Retinal pigment epithelial cell (primary cell): ENCODE measurements at regions not wholly inside any gene's neighbourhood (a gene's known extent, or its start where the extent isn't known, plus 50 kb on each side); places are given as distances from the start of the nearest gene placed in this dataset.

Experiments used
- DNase-seq: peaks from one replicate; pipeline ENCODE4 v3.0.0-alpha.2; 2010; ENCODE audit warnings: low read depth
- H3K4me3 ChIP-seq: 2 replicates; pipeline ENCODE4 v1.5.1; 2011; ENCODE audit warnings: mild to moderate bottlenecking, low read length, control low read depth, moderate library complexity
- TF ChIP-seq, protein P1 (sequence below): conservative IDR thresholded peaks from 2 replicates; pipeline ENCODE4 v1.5.1; 2011; ENCODE audit warnings: low read depth, low read length, control low read depth, inconsistent platforms

DNA sequence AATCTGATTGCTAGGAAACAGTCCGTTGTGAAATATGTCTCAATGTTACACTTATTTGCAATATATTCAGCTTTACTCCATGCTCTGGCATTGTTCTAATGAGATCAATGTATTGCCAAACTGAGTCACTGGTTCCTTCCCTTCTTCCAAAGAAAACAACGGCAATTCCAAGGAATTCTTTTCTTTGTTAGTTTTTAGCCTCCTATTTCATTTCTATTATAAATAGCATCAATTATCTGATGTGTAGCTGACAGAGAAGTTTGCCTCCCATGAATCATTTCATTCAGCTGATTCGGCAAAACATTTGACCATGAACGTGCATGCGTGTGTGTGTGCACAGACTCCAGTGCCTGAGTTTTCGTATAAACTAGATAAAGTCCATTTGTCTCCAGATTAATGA, 346.8 kb downstream of the ETS1 start:
- DNase-seq, result no peak
- TF ChIP-seq, protein P1, sequence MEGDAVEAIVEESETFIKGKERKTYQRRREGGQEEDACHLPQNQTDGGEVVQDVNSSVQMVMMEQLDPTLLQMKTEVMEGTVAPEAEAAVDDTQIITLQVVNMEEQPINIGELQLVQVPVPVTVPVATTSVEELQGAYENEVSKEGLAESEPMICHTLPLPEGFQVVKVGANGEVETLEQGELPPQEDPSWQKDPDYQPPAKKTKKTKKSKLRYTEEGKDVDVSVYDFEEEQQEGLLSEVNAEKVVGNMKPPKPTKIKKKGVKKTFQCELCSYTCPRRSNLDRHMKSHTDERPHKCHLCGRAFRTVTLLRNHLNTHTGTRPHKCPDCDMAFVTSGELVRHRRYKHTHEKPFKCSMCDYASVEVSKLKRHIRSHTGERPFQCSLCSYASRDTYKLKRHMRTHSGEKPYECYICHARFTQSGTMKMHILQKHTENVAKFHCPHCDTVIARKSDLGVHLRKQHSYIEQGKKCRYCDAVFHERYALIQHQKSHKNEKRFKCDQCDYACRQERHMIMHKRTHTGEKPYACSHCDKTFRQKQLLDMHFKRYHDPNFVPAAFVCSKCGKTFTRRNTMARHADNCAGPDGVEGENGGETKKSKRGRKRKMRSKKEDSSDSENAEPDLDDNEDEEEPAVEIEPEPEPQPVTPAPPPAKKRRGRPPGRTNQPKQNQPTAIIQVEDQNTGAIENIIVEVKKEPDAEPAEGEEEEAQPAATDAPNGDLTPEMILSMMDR, result no peak
- no peak overlapping the region for H3K4me3 ChIP-seq

DNA sequence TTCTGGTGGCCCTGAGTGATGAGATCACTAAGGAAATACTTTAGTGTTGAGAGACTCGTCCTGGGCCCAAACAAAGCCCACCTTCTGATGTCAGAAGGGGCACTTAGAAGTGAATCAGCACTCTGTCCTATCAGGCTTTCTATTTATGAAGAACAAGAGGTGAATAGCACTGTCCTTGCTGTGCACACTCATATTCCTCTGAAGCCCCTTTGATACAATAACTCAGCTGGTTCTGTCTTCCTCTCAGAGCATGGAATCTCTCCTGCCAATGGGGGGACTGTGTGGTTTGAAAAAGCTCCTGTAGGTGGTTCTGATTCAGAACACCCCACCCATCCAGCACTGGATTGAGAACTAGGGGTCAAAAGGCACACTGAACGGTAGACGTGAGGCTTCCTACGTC, 348.1 kb downstream of the ETS1 start:
- no peak overlapping the region for H3K4me3 ChIP-seq
- TF ChIP-seq, protein P1, result no peak
- DNase-seq, result no peak

DNA sequence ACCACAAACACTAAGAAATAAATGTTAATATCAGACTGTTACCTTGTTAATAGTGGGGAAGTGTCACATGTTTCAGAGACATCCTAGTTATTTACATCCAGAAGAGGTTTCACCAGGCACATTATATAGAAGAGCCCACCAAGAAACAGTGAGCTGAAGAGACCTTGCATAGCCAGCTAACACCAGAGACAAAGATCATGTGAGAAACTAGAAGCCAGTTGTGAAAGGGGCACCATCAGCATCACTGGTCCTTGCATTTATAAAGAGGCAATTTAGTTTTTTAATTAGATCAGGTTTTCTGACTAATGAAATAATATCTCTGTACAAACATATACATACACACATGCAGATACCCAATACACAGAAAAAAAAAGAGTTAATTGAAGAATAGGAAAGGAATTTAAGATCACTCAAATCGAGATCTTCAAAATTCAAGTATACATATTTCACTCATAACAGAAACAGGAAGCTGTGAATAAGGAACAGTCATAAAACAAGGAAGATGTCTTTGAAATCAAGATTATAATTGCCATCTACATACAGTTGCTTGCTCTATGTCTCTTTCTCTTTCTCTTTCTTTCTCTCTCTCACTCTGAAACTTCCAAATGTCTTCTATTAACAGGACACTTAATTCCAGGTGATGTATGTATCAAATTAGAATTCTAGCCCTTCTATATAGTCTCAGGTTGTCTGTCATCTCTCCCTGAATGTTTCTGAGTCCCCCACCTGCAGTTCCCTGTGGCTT, 348.7 kb downstream of the ETS1 start:
- TF ChIP-seq, protein P1, result no peak
- DNase-seq, result no peak
- H3K4me3 ChIP-seq, result no peak overlapping the region

DNA sequence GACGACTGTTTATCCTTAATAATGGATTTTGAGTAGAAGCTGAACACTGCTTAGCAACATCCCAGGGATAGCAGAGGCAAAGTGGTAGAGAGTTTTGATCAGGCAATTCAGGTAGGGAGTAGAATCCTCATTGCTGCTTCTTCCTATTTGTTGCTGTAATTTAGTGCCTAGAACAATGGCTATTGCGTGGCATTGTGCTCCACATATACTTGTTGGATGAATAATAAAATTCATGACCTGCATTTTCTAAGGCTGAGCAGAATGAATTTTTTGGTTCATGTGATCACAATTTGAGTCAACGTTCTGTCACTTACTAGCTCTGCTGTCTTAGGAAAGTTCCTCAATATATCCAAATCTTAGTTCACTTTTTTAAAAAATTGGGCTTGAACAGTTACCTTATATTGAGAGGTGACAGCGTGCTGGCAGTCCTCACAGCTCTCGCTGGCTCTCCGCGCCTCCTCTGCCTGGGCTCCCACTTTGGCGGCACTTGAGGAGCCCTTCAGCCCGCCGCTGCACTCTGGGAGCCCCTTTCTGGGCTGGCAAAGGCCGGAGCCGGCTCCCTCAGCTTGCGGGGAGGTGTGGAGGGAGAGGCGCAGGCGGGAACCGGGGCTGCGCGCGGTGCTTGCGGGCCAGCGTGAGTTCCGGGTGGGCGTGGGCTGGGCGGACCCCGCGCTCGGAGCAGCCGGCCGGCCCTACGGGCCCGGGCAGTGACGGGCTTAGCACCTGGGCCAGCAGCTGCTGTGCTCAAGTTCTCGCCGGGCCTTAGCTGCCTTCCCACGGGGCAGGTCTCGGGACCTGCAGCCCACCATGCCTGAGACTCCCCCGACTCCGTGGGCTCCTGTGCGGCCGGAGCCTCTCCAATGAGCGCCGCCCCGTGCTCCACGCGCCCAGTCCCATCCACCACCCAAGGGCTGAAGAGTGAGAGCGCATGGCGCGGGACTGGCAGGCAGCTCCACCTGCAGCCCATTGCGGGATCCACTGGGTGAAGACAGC, 350.6 kb downstream of the ETS1 start:
- no peak for DNase-seq
- no peak overlapping the region for H3K4me3 ChIP-seq
- TF ChIP-seq, protein P1, result no peak

DNA sequence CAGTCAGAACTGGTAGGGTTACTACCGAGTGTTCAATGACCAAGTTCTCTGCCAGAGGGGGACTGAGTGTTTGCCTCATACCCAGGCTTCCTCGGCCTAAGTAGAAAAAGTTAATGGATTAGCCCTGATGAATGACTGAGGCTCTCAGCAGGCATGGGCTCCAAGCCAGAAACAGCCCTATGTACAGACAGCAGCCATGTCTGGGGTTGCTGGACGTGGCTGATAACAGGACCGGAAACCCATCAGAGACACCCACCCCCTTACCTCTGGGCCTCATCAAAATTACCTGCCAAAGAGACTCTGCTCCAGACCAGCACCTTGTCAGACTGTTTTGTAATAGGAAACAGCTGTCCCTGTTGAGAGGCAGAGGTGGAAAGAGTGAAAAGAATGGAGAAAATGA, 351.4 kb downstream of the ETS1 start:
- peak; percentile 37 for DNase-seq
- no peak overlapping the region for H3K4me3 ChIP-seq
- TF ChIP-seq, protein P1, result no peak

DNA sequence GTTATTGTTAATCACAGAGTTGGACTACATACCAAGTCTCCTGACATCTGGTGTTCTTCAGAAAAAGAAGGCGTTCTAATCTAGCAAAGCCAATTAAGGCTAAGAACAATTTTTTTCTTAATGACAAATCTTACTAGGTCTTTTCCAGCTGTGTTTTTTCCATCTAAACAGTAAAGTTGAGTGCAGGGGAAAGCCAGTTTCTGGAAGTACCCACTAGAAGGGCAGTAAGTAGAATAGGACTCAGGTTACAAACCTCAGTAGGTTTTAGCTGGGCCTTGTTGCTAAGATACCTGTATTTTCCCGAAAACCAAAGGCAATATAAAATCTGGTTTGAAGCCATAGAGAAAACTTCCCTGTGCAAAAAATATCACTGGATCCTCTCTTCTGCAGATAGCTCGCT, 351.9 kb downstream of the ETS1 start:
- no peak for DNase-seq
- H3K4me3 ChIP-seq, result no peak overlapping the region
- TF ChIP-seq, protein P1, result no peak
